ENCODE measurements at regions not wholly inside any gene's neighbourhood (a gene's known extent, or its start where the extent isn't known, plus 50 kb on each side); places are given as distances from the start of the nearest gene placed in this dataset.

GRCh38 chr3:194267744-194268653 is 83.1 kb downstream of the CPN2 start:
- no peak for DNase-seq

GRCh38 chr3:194268654-194269512 is 82.2 kb downstream of the CPN2 start:
- DNase-seq = no peak

GRCh38 chr3:194269610-194270145 is 81.5 kb downstream of the CPN2 start:
- no peak for DNase-seq

- no peak for DNase-seq
These were observed 80.3 kb downstream of the CPN2 start for GRCh38 chr3:194270627-194271459.

GRCh38 chr3:194271460-194272035 is 79.6 kb downstream of the CPN2 start:
- no peak for DNase-seq

- DNase-seq = no peak
These were observed 78.9 kb downstream of the CPN2 start for GRCh38 chr3:194272221-194272620.

- no peak for DNase-seq
These were observed 78.0 kb downstream of the CPN2 start for GRCh38 chr3:194272861-194273742.

- no peak for DNase-seq
These were observed 77.3 kb downstream of the CPN2 start for GRCh38 chr3:194273743-194274310.

GRCh38 chr3:194274424-194275085 is 76.6 kb downstream of the CPN2 start:
- DNase-seq = no peak

GRCh38 chr3:194275291-194275690 is 75.8 kb downstream of the CPN2 start:
- no peak for DNase-seq

- DNase-seq = no peak
These were observed 75.4 kb downstream of the CPN2 start for GRCh38 chr3:194275721-194276120.

- no peak for DNase-seq
These were observed 74.4 kb downstream of the CPN2 start for GRCh38 chr3:194276768-194277103.

- peak; percentile 57 for DNase-seq
These were observed 73.9 kb downstream of the CPN2 start for GRCh38 chr3:194277104-194277785.

- peak; percentile 30 for DNase-seq
These were observed 73.4 kb downstream of the CPN2 start for GRCh38 chr3:194277786-194278130.

- no peak for DNase-seq
These were observed 72.8 kb downstream of the CPN2 start for GRCh38 chr3:194278186-194278845.

GRCh38 chr3:194279101-194279500 is 72.0 kb downstream of the CPN2 start:
- DNase-seq = no peak

- DNase-seq = no peak
These were observed 71.3 kb downstream of the CPN2 start for GRCh38 chr3:194279701-194280360.

- no peak for DNase-seq
These were observed 70.4 kb downstream of the CPN2 start for GRCh38 chr3:194280777-194281176.

- DNase-seq = no peak
These were observed 69.8 kb downstream of the CPN2 start for GRCh38 chr3:194281306-194281705.

Measured in NCI-H1092 treated with DMSO at 0.1 percent for 48 hours (cell line).